GM12865 (cell line): ENCODE measurements at regions not wholly inside any gene's neighbourhood (a gene's known extent, or its start where the extent isn't known, plus 50 kb on each side); places are given as distances from the start of the nearest gene placed in this dataset.
"Not testable (repeated sequence)": the region's sequence is repeated elsewhere in the genome, so short reads cannot be mapped to it uniquely, and the experiment has no call there.

Source experiments
- DNase-seq: peaks from one replicate; pipeline ENCODE4 v3.0.0; 2010; ENCODE audit warnings: low read depth
- H3K4me3 ChIP-seq: 2 replicates; pipeline ENCODE4 v1.5.1; 2011; ENCODE audit warnings: mild to moderate bottlenecking, low read depth, low read length, control low read depth
- TF ChIP-seq, protein P1 (sequence below): IDR thresholded peaks from 2 replicates; pipeline ENCODE4 v1.5.1; 2011; ENCODE audit warnings: low read length, control low read depth, low read depth, inconsistent platforms; ENCODE audit not compliant: insufficient read depth; ENCODE audit errors: missing control alignments

GRCh38 chr21:25457411-25457810 lies 149.9 kb downstream of the MRPL39 start:
- peak; percentile 87 for DNase-seq
- TF ChIP-seq, protein P1, sequence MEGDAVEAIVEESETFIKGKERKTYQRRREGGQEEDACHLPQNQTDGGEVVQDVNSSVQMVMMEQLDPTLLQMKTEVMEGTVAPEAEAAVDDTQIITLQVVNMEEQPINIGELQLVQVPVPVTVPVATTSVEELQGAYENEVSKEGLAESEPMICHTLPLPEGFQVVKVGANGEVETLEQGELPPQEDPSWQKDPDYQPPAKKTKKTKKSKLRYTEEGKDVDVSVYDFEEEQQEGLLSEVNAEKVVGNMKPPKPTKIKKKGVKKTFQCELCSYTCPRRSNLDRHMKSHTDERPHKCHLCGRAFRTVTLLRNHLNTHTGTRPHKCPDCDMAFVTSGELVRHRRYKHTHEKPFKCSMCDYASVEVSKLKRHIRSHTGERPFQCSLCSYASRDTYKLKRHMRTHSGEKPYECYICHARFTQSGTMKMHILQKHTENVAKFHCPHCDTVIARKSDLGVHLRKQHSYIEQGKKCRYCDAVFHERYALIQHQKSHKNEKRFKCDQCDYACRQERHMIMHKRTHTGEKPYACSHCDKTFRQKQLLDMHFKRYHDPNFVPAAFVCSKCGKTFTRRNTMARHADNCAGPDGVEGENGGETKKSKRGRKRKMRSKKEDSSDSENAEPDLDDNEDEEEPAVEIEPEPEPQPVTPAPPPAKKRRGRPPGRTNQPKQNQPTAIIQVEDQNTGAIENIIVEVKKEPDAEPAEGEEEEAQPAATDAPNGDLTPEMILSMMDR, result no peak
- H3K4me3 ChIP-seq, result peak overlapping the region; percentile 52

- H3K4me3 ChIP-seq, result peak overlapping the region; percentile 52
- TF ChIP-seq, protein P1, result no peak
- DNase-seq, result peak; percentile 86
Measured at GRCh38 chr21:25456672-25457071, 150.6 kb downstream of the MRPL39 start.

GRCh38 chr21:25453524-25453923 lies 153.8 kb downstream of the MRPL39 start:
- H3K4me3 ChIP-seq, result no peak overlapping the region
- DNase-seq, result no peak
- TF ChIP-seq, protein P1, result no peak

DNA sequence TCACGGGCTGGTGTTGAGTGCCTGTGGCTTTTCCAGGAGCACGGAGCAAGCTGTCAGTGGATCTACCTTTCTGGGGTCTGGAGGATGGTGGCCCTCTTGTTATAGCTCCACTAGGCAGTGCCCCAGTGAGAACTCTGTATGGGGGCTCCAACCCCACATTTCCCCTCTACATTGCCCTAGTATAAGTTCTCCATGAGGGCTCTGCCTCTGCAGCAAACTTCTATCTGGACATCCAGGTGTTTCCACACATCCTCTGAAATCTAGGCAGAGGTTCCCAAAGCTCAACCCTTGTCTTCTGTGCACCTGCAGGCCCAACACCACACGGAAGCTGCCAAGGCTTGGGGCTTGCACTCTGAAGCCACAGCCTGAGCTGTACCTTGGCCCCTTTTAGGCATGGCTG lies 157.3 kb downstream of the MRPL39 start:
- TF ChIP-seq, protein P1, result no peak
- H3K4me3 ChIP-seq, result no peak overlapping the region
- no peak for DNase-seq

GRCh38 chr21:25441835-25442234 lies 165.4 kb downstream of the MRPL39 start:
- H3K4me3 ChIP-seq, result no peak overlapping the region
- no peak for DNase-seq
- TF ChIP-seq, protein P1, result no peak

GRCh38 chr21:25437465-25437864 lies 169.8 kb downstream of the MRPL39 start:
- H3K4me3 ChIP-seq, DNase-seq: not testable (repeated sequence)

- TF ChIP-seq, protein P1, result no peak
- DNase-seq, result peak; percentile 78
- peak overlapping the region; percentile 43 for H3K4me3 ChIP-seq
Measured at GRCh38 chr21:25428537-25428936, 178.7 kb downstream of the MRPL39 start.
